Breast epithelium (tissue), 3 donors: ENCODE measurements at regions not wholly inside any gene's neighbourhood (a gene's known extent, or its start where the extent isn't known, plus 50 kb on each side); places are given as distances from the start of the nearest gene placed in this dataset.

Source experiments
- POLR2A ChIP-seq: fragments of 450-650 bp; IDR thresholded peaks from one replicate; pipeline ENCODE4 v1.6.1; 2016; ENCODE audit warnings: antibody characterized with exemption, mild to moderate bottlenecking, moderate library complexity
- POLR2AphosphoS5 ChIP-seq, 3 donors: sonication (generic); formaldehyde crosslinking; IDR thresholded peaks; one replicate each; pipeline ENCODE4 v1.6.1; 2017; ENCODE audit warnings: antibody characterized with exemption in 3 of 3
- TF ChIP-seq, protein P1 (sequence below), 3 donors: fragments of 450-650 bp; IDR thresholded peaks; one replicate each; pipeline ENCODE4 v1.5.1; 2016 to 2017; ENCODE audit warnings: antibody characterized with exemption in 3 of 3, mild to moderate bottlenecking in 3 of 3, moderate library complexity in 3 of 3

GRCh38 chr3:18027161-18027939 is 284.9 kb upstream of the TBC1D5 start:
- TF ChIP-seq, protein P1, sequence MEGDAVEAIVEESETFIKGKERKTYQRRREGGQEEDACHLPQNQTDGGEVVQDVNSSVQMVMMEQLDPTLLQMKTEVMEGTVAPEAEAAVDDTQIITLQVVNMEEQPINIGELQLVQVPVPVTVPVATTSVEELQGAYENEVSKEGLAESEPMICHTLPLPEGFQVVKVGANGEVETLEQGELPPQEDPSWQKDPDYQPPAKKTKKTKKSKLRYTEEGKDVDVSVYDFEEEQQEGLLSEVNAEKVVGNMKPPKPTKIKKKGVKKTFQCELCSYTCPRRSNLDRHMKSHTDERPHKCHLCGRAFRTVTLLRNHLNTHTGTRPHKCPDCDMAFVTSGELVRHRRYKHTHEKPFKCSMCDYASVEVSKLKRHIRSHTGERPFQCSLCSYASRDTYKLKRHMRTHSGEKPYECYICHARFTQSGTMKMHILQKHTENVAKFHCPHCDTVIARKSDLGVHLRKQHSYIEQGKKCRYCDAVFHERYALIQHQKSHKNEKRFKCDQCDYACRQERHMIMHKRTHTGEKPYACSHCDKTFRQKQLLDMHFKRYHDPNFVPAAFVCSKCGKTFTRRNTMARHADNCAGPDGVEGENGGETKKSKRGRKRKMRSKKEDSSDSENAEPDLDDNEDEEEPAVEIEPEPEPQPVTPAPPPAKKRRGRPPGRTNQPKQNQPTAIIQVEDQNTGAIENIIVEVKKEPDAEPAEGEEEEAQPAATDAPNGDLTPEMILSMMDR (IDR thresholded peaks at IDR 0.05): no peak
- TF ChIP-seq POLR2AphosphoS5 (IDR thresholded peaks at IDR 0.05) (no peak), POLR2A (no peak)
